Renal cortex interstitium (tissue), 11 donors: ENCODE measurements at regions not wholly inside any gene's neighbourhood (a gene's known extent, or its start where the extent isn't known, plus 50 kb on each side); places are given as distances from the start of the nearest gene placed in this dataset.
A peak's percentile ranks its signal among the peaks of the same experiment; 100 is the strongest.

Experiments used
- DNase-seq, 11 donors: peaks; one replicate each; pipeline ENCODE4 v3.0.0-alpha.2; 2013; ENCODE audit warnings: low read depth in 9 of 11, low spot score in 4 of 11; ENCODE audit errors: extremely low read depth in 1 of 11

DNA sequence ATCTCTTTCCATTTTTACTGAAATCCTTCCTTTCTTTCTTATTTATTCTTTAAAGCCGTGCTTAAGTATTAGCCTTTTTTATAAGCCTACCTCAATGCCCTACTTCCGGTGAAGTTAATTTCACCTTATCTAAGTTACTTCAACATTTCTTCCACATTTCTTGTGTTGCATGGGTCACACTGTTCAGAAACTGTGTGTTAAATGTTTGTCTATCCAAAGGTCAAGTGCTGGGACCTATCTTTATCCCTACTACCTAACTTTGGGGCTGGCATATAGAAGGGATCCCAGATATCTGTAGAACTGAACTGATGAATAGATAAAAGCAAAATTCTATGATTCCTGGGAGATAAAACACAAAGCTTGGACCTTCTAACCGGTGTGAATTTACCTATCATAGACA is 332.3 kb upstream of the SATB1 start:
- no peak for DNase-seq

- DNase-seq = no peak
Measured at GRCh38 chr3:18752273-18752934, 327.3 kb upstream of the SATB1 start.

GRCh38 chr3:18751514-18751913 is 326.4 kb upstream of the SATB1 start:
- no peak for DNase-seq

GRCh38 chr3:18747383-18747782 is 322.2 kb upstream of the SATB1 start:
- DNase-seq = no peak

DNA sequence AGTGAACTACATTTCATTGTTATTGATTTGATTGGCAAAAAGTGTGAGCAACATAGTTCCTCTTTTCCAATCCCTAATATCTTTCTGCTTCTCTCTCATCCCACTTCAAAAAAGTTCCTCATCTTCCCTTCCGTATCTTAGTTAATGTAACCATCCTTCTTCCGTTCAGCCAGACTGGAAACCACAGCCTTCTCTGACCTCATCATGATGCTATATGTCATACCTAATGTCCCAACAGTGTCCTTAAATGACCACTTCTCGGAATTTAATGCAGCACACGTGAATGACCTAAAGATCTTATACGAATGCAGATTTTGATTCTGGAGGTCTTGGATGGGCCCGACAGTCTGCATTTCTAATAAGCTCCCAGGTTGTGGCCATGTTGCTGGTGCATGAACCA is 320.3 kb upstream of the SATB1 start:
- DNase-seq = no peak

DNA sequence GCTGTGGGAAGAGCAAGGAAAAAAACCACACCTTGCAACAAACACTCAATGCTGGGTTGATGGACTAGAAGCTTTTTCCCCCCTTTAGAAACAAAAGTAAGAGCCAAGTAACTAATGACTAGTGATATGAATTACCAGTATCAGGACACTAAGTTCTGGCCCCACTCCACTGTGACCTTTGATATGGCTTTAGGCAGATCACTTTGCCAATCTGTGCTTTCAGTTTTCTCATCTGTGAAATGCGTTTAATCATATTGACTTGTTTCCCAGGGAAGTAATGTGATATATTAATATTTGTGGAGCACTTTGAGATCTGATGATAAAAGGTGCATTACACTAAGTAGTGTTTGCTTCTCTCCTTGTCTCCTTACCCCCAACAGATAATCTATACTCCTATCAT is 319.3 kb upstream of the SATB1 start:
- DNase-seq = no peak

- no peak for DNase-seq
Measured at GRCh38 chr3:18743761-18744160, 318.6 kb upstream of the SATB1 start.

DNA sequence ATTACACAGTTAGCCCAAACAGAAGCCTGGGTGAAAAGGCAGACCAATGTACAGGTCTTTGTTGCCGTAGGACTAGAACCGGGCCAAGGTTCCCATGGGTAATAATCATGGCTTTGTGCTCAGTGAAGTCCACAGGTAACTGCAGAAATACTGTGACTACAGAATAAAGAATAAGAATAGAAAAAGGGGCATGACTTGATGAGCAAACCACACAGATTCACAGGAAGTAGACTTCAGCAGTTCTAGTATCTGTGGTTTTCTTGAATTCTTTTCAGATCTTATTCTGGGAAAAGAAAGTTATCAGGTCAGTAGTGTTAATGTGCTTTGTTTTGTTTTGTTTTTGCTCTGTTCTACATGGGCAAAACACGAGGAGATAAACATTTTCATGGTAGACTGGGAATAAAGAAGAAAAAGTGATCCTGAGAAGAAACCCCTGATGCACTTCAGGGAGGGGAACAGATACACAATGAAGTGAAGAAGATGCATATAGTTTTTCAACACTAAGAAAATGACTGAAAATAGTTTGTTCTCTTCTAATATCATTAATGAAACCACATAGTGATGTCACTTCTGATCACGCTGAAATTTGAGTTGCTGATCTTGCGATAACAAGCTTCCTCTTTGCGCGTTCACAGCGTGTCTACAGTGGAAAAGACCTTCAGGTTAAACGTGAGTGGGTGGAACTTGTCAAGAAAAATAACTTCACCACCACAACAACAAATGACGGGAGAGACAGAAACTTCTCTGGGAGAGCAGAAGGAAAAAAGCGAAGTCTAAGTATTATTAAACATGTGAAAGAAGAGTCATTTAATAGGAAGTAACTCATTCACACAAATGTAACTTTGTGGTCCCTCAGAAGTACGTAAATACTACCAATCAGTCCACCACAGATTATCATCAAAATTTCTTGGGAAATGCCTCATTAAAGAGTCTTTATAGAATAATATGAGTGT is 315.8 kb upstream of the SATB1 start:
- no peak for DNase-seq

- DNase-seq = no peak
Measured at GRCh38 chr3:18739099-18739433, 313.9 kb upstream of the SATB1 start.

GRCh38 chr3:18738393-18739098 is 313.4 kb upstream of the SATB1 start:
- DNase-seq = no peak

DNA sequence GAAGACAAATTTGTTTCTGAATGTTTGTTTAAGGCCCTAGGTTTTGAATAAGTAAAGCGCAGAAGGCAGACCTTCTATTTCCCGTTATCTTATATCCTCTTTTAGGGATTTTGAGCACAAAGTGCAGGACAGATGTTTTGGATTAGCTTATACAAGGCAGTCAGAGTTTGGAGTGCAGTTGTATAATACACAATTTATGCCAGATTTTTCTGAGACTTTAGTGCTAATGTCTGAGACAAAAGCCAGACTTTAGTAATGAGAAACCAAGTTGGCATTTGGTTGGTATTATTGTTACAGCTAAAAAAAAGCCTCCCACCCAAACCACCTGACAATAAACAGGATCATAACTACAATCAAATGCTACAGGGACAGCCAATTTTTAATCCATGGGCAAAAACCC is 309.9 kb upstream of the SATB1 start:
- DNase-seq = no peak

- DNase-seq = no peak
Measured at GRCh38 chr3:18734309-18734708, 309.2 kb upstream of the SATB1 start.

- no peak for DNase-seq
Measured at GRCh38 chr3:18732474-18732873, 307.3 kb upstream of the SATB1 start.

DNA sequence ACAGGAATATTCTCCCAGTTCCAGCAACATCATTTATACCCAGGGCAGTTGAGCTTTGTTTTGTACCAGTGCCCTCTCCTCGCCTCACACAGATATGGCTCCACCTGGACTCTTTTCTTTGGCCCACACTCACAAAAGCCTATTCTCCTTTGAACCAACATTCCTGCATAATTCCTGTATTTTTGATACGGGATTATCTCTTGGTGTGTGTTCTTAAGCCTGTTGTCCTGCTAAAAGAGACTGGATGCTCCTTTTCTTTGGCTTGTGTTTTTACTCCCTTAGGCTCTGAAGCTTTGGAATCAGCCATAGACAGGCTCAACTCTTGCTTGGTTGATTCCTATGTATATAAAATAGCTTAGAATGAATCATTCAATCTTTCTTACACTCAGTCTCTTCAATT is 305.4 kb upstream of the SATB1 start:
- no peak for DNase-seq

DNA sequence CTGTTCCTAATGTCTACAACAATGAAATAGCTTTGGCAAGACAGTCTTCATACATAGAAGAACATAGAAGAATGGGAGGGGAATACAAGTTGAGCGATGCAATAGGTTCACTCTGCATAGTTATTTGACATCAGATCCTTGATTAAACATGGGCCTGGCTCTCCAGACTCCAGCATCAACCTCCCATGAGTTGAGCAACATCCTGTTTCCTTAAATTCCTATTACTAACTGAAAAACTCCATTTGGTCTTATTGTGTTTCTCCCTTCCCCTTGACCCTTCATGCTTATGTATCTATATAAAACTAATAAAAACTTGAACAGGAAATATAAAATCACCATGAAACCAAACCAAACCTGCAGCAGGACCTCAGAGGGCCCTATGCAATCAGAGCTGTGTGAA is 304.5 kb upstream of the SATB1 start:
- no peak for DNase-seq

DNA sequence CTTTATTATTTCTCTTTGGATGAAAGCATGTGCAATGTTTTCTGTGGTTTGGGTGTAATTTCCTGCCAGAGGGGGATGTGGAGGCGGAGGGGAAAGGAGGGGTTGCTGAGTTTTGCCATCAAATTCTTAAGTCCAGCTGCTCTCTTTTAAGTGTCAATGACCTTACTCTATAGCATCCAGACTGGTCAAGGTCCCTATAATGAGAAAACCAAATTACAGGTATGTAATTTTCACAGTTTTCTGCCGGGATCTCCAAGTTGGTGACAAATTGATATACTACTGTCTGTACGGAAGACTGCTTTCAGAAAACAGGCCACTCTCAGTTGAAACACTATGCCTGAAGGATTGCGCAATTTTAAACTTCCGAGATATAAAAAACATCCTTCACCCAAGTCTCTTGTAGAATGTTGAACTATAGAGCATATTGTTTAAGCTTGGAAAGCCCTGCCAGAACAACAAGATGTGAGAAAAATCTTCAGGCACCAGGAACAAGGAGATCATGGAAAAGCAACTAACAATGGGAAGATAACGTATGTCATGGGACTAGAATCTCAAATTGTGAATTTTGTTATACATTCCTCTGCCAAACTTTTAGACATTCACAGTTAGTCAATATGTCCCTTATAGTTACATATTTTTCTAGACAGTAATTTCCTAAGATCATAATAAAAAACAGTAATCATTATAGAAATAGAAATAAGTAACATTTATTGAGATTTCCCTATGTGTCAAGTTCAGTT is 300.7 kb upstream of the SATB1 start:
- DNase-seq = peak in 5 of 11 donors; percentile 2 to 17 (median 11)

- no peak for DNase-seq
Measured at GRCh38 chr3:18724456-18724855, 299.3 kb upstream of the SATB1 start.

DNA sequence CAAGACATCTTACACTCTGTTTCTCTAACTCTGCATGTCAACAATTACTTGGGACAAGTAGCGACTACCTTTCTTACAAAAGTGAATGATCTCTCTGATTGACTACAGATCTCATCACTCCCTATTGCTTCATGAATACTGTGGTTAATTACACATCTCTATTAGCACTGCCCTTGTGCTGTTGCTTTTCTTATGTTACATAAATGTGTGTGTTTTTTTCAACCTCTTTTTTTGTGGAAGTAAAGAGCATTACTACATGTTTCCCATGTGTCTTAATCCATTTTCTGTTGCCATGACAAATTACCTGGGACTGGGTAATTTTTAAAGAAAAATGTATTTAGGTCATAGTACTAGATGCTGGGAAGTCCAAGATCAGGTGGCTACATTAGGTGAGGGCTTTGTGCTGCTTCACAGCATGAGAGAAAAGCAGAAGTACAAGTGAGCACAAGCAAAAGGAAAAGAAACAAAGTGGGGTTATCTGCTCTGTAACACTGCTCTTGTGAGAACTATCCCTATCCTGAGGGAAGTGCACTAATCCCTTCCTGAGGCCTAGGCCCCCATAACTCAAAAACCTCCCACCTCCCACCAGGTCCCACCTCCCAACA is 298.2 kb upstream of the SATB1 start:
- no peak for DNase-seq

GRCh38 chr3:18720543-18720942 is 295.4 kb upstream of the SATB1 start:
- DNase-seq = no peak
